Fibroblast of the aortic adventitia (primary cell): ENCODE measurements at regions not wholly inside any gene's neighbourhood (a gene's known extent, or its start where the extent isn't known, plus 50 kb on each side); places are given as distances from the start of the nearest gene placed in this dataset.

Experiments
- DNase-seq: peaks from one replicate; pipeline ENCODE4 v3.0.0-alpha.2; 2010; ENCODE audit warnings: low read depth
- H3K4me3 ChIP-seq: 2 replicates; pipeline ENCODE4 v1.5.1; 2011; ENCODE audit warnings: low read depth, mild to moderate bottlenecking, control low read depth, low read length, moderate library complexity
- TF ChIP-seq, protein P1 (sequence below): IDR thresholded peaks from 2 replicates; pipeline ENCODE4 v1.5.1; 2011; ENCODE audit warnings: mild to moderate bottlenecking, low read length, control low read depth, inconsistent platforms; ENCODE audit not compliant: insufficient read depth

DNA sequence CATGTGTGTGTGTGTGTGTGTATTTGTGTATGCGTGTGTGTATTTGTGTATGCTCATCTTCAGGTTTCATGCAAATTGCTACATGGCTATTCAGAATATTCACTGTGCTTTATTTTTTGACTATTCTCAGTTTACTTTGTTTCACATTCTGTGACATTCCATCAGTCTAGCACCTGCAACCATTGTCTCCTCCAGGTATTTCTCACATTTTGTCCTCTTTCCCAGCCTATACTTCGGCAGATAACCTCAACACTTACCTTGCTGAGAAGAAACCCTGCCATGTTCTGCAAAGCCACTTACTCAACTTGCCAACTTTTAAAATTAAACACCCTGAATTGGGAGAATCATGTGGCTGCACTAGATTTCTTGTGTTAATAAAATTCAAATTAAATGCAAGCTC, 135.4 kb upstream of the REG3A start:
- TF ChIP-seq, protein P1, sequence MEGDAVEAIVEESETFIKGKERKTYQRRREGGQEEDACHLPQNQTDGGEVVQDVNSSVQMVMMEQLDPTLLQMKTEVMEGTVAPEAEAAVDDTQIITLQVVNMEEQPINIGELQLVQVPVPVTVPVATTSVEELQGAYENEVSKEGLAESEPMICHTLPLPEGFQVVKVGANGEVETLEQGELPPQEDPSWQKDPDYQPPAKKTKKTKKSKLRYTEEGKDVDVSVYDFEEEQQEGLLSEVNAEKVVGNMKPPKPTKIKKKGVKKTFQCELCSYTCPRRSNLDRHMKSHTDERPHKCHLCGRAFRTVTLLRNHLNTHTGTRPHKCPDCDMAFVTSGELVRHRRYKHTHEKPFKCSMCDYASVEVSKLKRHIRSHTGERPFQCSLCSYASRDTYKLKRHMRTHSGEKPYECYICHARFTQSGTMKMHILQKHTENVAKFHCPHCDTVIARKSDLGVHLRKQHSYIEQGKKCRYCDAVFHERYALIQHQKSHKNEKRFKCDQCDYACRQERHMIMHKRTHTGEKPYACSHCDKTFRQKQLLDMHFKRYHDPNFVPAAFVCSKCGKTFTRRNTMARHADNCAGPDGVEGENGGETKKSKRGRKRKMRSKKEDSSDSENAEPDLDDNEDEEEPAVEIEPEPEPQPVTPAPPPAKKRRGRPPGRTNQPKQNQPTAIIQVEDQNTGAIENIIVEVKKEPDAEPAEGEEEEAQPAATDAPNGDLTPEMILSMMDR: no peak
- no peak overlapping the region for H3K4me3 ChIP-seq
- no peak for DNase-seq

DNA sequence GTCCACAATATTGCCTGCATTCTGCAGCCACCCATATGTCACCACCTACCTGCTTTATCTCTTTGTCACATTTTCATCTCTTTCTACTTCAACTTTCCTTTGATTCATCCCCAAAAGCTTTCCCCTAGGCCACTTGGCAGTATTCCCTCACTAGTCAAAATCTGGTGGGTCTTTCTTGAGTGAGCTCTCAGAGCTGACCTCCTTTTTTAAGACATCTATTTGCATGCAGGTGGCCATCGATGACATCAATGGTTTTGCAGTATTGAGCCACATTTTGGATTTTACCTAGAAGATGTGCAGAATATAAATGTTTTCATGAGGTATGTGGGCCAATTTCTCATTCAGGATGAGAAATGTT, 133.4 kb upstream of the REG3A start:
- TF ChIP-seq, protein P1: no peak
- H3K4me3 ChIP-seq: no peak overlapping the region
- DNase-seq: no peak

DNA sequence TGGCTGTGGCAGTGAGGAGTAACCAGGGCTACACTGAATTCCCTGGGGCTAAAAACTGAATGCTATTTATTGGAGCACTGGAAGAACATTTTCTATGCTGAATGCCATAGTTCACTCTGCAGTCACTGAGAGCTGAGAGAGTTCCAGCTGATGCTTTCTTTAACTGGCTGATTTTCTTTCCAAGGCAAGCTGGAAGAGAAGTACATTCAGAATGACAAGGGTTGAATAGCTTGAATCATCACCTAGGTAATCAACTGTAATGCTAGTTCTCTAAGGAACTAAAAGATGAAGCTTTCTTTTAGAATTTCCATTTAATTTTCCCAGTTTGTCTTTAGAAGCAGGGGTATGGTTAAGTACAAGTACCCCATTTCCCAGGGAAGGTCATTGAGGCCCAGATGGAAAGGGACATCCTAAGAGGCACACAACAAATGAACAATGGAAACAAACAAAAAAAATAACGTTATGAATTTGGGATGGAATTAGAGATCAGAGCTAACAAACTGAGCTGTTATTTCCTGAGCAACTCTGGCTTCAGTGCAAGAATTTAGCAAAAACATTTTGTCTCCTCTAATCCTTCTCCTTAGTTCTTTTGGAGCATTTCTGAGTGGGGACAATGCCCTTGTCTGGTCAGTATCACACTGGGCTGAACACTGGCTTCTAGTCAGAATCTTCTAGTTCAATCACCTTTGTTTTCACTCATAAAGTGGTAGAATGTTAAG, 132.8 kb upstream of the REG3A start:
- no peak overlapping the region for H3K4me3 ChIP-seq
- DNase-seq: no peak
- TF ChIP-seq, protein P1: no peak

DNA sequence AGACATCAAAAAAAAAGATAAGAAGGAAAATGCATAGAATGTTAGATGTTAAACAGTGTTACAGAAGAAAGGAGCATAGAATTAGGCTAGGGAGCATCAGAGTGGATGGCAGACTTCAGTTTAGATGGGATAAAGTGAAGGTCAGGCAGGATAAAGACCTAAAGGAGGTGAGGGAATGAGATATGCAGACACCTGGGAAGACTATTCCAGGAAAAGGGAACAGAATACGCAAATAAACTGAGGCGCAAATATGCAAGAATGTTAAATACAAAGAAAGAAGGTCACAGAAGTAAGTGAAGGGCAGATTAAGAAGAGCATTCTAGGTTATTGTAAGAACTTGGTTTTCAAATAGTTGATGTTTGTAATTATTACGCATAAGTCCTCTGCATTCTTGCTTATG, 116.3 kb upstream of the REG3A start:
- no peak for DNase-seq
- no peak overlapping the region for H3K4me3 ChIP-seq
- TF ChIP-seq, protein P1: no peak

DNA sequence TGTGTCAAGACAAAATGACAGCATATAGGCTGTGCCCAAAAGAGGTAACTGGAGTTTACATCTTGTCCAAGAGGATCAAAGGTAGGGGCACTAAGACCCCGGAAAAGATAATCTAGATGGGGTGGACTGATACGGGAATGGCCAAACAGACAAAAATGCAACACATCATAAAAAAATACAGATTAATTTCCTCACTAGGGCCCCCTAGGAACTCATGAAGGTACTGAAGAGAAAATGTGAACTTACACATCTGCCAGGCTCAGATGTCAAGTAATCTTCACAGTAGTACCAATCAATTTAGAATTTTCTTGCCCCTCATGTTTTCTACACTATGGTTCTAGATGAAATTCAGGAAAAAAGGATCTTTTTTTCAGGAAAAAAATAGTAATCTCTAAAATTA, 115.6 kb upstream of the REG3A start:
- TF ChIP-seq, protein P1: no peak
- no peak overlapping the region for H3K4me3 ChIP-seq
- no peak for DNase-seq

DNA sequence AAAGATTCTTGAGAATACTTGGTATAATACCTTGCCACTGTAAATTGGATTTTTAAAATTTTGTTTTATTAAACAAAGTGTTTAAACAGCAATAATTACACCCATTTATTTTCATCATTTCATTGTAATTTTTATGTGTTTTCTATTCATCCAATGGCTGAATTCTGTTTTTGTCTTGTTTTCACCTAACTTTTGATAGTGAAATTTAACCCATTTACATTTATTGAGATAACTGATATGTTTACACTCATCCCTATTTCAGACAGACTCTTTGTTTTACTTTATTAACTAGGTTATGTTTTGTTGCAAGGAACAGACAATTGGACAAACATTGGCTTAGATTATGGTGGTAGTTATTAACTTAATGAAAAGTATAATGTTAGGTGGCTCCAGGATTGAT, 113.1 kb upstream of the REG3A start:
- no peak overlapping the region for H3K4me3 ChIP-seq
- TF ChIP-seq, protein P1: no peak

DNA sequence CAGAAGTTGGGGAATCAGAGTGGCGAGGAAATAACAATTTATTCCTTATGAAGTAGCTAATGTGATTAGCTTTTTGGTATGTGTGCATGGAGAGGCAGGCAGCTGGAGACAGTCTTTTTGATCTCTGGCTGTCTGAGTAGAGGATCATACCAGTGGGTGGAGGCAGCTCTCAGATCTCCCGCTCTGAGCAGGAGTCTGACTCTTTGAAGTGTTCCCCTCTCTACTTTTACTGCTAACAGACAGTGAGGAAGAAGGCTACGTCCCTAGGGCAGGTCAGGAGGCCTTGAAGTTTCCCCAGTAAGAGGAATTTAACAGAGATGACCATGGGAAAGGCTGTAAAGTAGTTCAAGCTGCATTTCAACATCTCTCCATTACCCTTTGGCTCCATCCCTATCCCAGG, 111.9 kb upstream of the REG3A start:
- TF ChIP-seq, protein P1: no peak

More for the DNA sequence above, 113.1 kb upstream of the REG3A start:
- no peak for DNase-seq

More for the DNA sequence above, 111.9 kb upstream of the REG3A start:
- no peak overlapping the region for H3K4me3 ChIP-seq
- no peak for DNase-seq
